ENCODE measurements at regions not wholly inside any gene's neighbourhood (a gene's known extent, or its start where the extent isn't known, plus 50 kb on each side); places are given as distances from the start of the nearest gene placed in this dataset.
"Not testable (repeated sequence)": the region's sequence is repeated elsewhere in the genome, so short reads cannot be mapped to it uniquely, and the experiment has no call there.

GRCh38 chr13:107807306-107808073 lies 407.8 kb downstream of the LIG4 start:
- no peak for DNase-seq (ENCODE audit: extremely low read depth in 1 of 11, low read depth in 9 of 11, low spot score in 4 of 11)

- DNase-seq (ENCODE audit: extremely low read depth in 1 of 11, low read depth in 9 of 11, low spot score in 4 of 11) = no peak
These were observed 408.6 kb downstream of the LIG4 start for GRCh38 chr13:107806726-107807125.

- DNase-seq (ENCODE audit: extremely low read depth in 1 of 11, low read depth in 9 of 11, low spot score in 4 of 11) = peak in 1 of 11 donors; percentile 24
These were observed 411.4 kb downstream of the LIG4 start for GRCh38 chr13:107803822-107804495.

- no peak for DNase-seq (ENCODE audit: extremely low read depth in 1 of 11, low read depth in 9 of 11, low spot score in 4 of 11)
These were observed 413.7 kb downstream of the LIG4 start for GRCh38 chr13:107801621-107802020.

DNA sequence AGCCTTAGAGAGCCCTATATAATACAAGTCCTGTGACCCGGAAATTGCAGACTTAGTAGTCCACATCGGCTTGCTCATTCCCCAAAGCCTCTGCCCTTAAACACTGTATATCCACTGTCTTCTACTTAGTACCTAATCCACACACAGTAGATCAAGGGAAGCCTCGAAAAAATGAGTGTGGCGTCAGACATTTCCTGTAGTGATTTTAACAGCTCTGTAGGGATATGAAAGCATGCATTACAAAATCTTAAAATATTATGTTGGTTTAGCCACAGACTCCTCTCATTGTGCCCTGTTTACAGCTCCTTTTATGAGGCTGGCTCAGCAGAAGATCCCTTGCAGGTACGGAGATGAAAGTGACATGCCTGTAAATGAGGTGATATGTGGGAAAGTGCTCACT lies 416.3 kb downstream of the LIG4 start:
- no peak for DNase-seq (ENCODE audit: extremely low read depth in 1 of 11, low read depth in 9 of 11, low spot score in 4 of 11)

GRCh38 chr13:107790397-107790796 lies 424.9 kb downstream of the LIG4 start:
- no peak for DNase-seq (ENCODE audit: extremely low read depth in 1 of 11, low read depth in 9 of 11, low spot score in 4 of 11)

DNA sequence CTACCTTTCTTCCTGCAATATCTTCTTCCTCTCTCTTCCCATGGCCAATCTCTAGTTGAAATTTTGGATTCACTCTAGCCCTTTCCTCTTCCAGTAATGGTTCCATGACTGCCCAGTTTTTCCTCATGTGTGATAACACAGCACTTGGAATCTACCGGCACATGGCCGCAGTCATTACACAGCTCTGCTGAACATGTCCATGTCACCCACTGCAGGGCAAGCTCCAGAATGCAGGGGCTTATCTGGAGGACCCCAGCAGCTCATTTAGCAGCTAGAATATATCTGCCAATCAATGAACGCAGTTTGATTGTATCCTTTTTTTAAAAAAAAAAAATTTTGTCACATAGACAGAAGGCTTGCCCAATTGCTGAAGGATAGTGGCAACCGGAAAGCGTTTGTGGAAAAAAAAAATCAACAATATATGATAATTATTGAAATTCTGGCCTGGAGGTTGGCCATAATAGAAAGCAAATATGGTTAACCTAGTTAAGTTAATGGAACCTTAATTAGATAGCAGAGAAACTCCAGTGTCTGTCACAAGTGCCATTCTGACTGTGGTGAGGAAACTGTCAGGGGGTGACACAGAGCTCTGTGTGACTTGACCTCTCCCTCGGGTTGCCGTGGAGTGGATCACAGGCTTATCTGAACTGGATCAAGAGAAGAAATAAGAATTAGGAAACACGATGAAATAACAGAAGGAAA lies 426.7 kb downstream of the LIG4 start:
- no peak for DNase-seq (ENCODE audit: extremely low read depth in 1 of 11, low read depth in 9 of 11, low spot score in 4 of 11)

- not testable (repeated sequence) for DNase-seq (ENCODE audit: extremely low read depth in 1 of 11, low read depth in 9 of 11, low spot score in 4 of 11)
These were observed 432.7 kb downstream of the LIG4 start for GRCh38 chr13:107782646-107783045.

- DNase-seq (ENCODE audit: extremely low read depth in 1 of 11, low read depth in 9 of 11, low spot score in 4 of 11) = no peak
These were observed 437.2 kb downstream of the LIG4 start for GRCh38 chr13:107778094-107778493.

DNA sequence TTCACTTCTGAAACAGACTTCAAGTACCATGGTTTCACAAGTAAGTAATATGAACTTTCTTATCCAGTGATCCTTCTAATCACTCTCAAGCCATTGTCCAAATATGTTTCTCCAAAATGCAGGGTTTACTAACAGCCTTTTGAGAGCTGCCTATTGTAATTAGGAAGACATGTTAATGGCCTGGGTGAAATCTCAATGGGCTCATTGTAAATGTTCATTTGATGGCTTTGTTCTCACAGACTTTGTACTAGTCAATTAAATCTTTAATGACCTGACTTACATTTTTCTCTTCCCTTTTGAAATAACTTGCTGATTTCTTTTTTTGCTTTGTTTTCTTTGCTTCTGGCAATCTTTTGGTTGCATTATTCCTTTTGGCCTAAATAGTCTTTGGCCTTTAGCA lies 444.8 kb downstream of the LIG4 start:
- DNase-seq (ENCODE audit: extremely low read depth in 1 of 11, low read depth in 9 of 11, low spot score in 4 of 11) = no peak

GRCh38 chr13:107767119-107767518 lies 448.2 kb downstream of the LIG4 start:
- peak in 3 of 11 donors; percentile 9 to 24 (median 12) for DNase-seq (ENCODE audit: extremely low read depth in 1 of 11, low read depth in 9 of 11, low spot score in 4 of 11)

- DNase-seq (ENCODE audit: extremely low read depth in 1 of 11, low read depth in 9 of 11, low spot score in 4 of 11) = no peak
These were observed 449.5 kb downstream of the LIG4 start for GRCh38 chr13:107765724-107766401.

DNA sequence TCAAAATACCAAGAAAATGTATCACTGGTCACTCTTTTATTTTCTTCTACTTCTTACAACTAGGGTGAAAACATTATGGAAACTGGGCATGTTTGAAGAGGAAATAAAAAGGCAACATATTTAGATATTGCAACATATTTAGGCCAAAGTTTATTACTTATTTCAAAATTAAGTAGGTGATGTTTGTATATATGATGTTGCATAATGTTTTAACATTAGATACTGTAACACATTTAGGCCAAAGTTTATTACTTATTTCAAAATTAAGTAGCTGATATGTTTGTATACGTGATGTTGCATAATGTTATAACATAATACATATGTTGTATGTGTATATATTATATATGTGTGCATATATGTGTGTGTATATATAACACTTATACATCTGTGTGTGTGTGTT lies 451.3 kb downstream of the LIG4 start:
- DNase-seq (ENCODE audit: extremely low read depth in 1 of 11, low read depth in 9 of 11, low spot score in 4 of 11) = no peak

DNA sequence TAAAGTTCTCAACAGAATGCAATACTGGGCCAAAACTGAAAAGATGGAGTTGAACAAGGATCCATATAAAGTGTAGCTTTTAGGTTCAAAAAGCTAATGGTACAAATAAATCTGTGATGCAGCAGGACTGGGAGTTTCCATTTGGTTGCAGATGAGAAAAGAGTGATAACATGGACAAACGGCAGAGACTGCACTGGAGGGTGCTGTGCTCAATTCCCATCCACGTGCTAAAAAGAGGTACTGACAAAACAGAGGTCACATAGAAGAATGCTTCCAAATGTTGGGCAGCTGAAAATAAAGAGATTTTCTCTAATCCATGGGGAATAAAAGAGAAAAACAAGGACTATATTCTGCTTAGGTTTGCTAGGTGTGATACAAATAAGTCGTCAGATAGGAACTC lies 461.6 kb downstream of the LIG4 start:
- DNase-seq (ENCODE audit: extremely low read depth in 1 of 11, low read depth in 9 of 11, low spot score in 4 of 11) = no peak

GRCh38 chr13:107753291-107753690 lies 462.0 kb downstream of the LIG4 start:
- DNase-seq (ENCODE audit: extremely low read depth in 1 of 11, low read depth in 9 of 11, low spot score in 4 of 11) = no peak

DNA sequence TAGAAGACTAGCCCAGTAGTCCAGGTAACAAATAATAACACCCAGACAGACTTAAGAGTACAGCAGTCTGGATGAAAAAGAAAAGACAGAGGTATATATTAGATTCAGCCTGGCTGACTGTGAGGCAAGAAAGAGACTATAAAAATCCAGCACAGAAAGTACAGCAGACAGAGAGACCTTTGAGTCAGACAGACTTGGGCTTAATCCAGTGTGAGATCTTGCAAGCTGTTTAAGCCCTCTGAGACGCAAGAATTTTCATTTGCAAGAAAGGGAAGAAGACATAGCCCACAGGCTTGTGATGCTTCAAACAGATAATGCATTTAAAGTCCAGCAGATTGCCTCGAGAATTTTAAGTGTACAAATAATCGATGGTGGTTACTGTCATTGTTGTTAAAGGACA lies 471.4 kb downstream of the LIG4 start:
- DNase-seq (ENCODE audit: extremely low read depth in 1 of 11, low read depth in 9 of 11, low spot score in 4 of 11) = no peak

GRCh38 chr13:107743526-107743925 lies 471.8 kb downstream of the LIG4 start:
- DNase-seq (ENCODE audit: extremely low read depth in 1 of 11, low read depth in 9 of 11, low spot score in 4 of 11) = no peak

DNA sequence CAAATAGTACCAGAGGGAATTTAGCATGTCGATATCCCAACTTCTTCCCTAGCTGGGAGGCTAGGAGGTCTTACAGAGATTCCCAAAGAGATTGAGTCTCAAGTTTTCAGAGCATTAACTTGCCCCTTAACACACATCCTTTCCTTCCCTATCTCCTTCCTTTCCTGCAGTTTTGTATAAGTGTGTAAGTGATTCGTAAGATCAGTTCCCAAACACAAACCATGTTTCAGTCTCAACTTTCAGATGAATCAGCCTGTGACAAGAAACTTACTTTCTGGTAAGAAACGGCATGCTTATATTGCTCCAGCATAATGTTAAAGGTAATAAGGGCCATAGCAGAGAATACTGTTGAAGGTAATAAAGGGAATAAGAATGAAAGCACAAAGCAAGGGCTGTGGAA lies 472.2 kb downstream of the LIG4 start:
- no peak for DNase-seq (ENCODE audit: extremely low read depth in 1 of 11, low read depth in 9 of 11, low spot score in 4 of 11)

GRCh38 chr13:107742544-107742943 lies 472.8 kb downstream of the LIG4 start:
- no peak for DNase-seq (ENCODE audit: extremely low read depth in 1 of 11, low read depth in 9 of 11, low spot score in 4 of 11)

- DNase-seq (ENCODE audit: extremely low read depth in 1 of 11, low read depth in 9 of 11, low spot score in 4 of 11) = no peak
These were observed 477.3 kb downstream of the LIG4 start for GRCh38 chr13:107738004-107738403.
